ENCODE measurements at regions not wholly inside any gene's neighbourhood (a gene's known extent, or its start where the extent isn't known, plus 50 kb on each side); places are given as distances from the start of the nearest gene placed in this dataset.

DNA sequence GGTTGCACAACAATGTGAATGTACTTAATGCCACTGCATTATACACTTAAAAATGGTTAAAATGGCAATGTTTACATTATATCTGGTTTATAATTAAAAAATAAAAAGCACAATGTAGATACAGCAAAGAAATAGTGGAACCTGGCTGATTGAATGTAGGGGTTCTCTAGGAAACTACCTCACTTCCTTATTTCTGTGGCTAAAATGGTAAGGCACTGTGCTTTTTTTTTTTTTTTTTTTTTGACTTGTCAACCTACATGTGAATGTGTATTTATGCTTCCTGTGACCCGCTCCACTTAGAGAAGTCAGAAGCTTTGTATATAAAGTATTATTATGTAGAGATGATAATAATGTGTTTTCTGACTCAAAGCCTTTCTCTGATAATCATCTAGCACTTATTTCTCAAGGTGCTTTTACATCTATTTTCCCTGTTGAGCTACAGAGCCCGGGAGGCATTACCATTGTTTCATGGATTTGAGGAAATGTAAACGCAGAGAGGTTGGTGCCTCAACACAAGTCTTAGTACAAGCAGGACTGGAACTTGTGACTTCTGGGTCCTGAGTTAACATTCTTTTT, 55.0 kb downstream of the SOX4 start:
- peaks cover 6% of the 10 kb centered on the region for H3K9me3 Mint-ChIP-seq
- H3K27ac Mint-ChIP-seq: no peak overlapping the region
- POLR2A ChIA-PET: no interaction called here
- ATAC-seq (ENCODE audit: low read depth): no peak
- H3K4me3 Mint-ChIP-seq: no peak overlapping the region
- no peaks in the 10 kb centered on the region for H3K36me3 Mint-ChIP-seq
- peaks cover 2% of the 10 kb centered on the region for H3K27me3 Mint-ChIP-seq
- DNase-seq: no peak
- no peaks in the 10 kb centered on the region for H3K4me1 Mint-ChIP-seq

DNA sequence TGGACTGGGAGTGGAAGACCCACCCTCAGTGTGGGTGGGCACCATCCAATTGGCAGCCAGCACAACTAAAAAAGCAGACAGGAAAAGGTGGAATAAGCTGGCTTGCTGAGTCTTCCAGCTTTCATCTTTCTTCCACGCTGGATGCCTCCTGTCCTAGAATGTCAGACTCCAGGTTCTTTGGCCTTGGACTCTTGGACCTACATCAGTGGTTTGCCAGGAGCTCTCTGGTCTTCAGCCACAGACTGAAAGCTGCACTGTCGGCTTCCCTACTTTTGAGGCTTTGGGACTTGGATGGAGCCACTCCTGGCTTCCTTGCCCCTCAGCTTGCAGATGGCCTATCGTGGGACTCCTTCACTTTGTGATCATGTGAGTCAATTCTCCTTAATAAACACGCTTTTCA, 59.8 kb downstream of the SOX4 start:
- H3K4me3 Mint-ChIP-seq: no peak overlapping the region
- no peak for DNase-seq
- no peak for ATAC-seq (ENCODE audit: low read depth)
- peaks cover 6% of the 10 kb centered on the region for H3K9me3 Mint-ChIP-seq
- H3K27ac Mint-ChIP-seq: no peak overlapping the region
- H3K4me1 Mint-ChIP-seq: no peaks in the 10 kb centered on the region
- no peaks in the 10 kb centered on the region for H3K27me3 Mint-ChIP-seq
- POLR2A ChIA-PET: no interaction called here
- H3K36me3 Mint-ChIP-seq: no peaks in the 10 kb centered on the region

DNA sequence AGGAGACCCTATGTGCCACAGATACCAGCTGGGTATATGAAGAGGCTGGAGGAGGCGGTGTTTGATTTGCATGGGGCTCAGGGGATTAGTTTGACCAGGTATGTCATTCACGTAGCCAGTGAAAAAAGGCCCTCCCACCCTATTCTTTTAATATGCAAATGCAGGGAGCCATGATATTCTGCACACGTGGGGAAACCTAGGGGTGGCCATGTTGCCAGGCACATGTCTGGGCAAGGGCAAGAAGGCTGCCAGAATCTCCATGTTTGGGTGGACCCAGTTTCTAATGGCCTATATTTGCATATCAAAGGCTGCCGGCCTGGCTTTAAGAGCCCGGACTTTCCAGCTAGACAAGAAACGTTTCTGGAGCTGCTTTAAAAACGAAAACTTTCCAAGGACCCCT, 60.4 kb downstream of the SOX4 start:
- no peak overlapping the region for H3K27ac Mint-ChIP-seq
- peaks cover 6% of the 10 kb centered on the region for H3K9me3 Mint-ChIP-seq
- H3K27me3 Mint-ChIP-seq: no peaks in the 10 kb centered on the region
- DNase-seq: no peak
- H3K36me3 Mint-ChIP-seq: no peaks in the 10 kb centered on the region
- ATAC-seq (ENCODE audit: low read depth): no peak
- POLR2A ChIA-PET: no interaction called here
- no peaks in the 10 kb centered on the region for H3K4me1 Mint-ChIP-seq
- no peak overlapping the region for H3K4me3 Mint-ChIP-seq

DNA sequence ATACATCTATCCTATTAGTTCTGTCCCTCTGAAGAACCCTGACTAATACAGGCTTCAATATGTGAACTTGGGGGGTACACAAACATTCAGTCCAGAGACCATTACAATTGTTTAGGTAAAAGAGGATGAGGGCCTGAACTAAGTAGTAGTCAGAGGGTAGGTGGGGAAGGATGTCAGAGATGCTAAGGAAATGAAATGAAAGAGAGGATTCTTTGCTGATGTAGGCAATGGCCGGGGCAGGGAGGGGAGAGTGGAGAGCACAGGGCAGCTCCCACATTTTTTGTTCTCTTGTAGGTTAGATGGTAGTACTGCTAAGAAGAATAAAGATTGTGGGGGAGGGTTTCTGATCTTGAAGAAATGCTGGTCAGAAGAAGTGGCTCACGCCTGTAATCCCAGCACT, 60.8 kb downstream of the SOX4 start:
- no peak overlapping the region for H3K27ac Mint-ChIP-seq
- no peak overlapping the region for H3K4me3 Mint-ChIP-seq
- ATAC-seq (ENCODE audit: low read depth) (no peak), DNase-seq (no peak)
- POLR2A ChIA-PET: no interaction called here
- peaks cover 6% of the 10 kb centered on the region for H3K9me3 Mint-ChIP-seq
- no peaks in the 10 kb centered on the region for H3K4me1 Mint-ChIP-seq
- no peaks in the 10 kb centered on the region for H3K36me3 Mint-ChIP-seq
- no peaks in the 10 kb centered on the region for H3K27me3 Mint-ChIP-seq

DNA sequence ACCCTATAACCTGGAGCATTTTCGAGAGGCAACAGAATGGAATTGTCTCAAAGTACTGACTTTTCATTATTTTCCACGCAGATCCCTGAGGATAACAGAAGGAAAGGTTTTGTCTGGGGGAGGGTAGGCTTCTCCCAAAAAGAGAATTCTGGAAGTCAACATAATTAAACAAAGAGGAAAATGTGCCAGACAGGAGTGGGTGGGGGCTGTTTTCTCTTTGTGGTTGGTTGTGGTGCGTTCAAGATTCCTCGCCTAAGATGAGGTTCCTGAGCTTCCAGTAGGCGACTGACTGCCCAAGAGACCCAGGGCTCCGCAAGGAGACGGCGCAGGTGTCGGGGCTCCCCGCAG, 70.4 kb downstream of the SOX4 start:
- no peak for DNase-seq
- Mint-ChIP-seq H3K27me3 (peaks cover 66% of the 10 kb centered on the region), H3K4me1 (peaks cover 16% of the 10 kb centered on the region), H3K4me3 (no peak overlapping the region), H3K36me3 (no peaks in the 10 kb centered on the region), H3K27ac (no peak overlapping the region), H3K9me3 (no peaks in the 10 kb centered on the region)
- ATAC-seq (ENCODE audit: low read depth): no peak
- POLR2A ChIA-PET: no interaction called here

DNA sequence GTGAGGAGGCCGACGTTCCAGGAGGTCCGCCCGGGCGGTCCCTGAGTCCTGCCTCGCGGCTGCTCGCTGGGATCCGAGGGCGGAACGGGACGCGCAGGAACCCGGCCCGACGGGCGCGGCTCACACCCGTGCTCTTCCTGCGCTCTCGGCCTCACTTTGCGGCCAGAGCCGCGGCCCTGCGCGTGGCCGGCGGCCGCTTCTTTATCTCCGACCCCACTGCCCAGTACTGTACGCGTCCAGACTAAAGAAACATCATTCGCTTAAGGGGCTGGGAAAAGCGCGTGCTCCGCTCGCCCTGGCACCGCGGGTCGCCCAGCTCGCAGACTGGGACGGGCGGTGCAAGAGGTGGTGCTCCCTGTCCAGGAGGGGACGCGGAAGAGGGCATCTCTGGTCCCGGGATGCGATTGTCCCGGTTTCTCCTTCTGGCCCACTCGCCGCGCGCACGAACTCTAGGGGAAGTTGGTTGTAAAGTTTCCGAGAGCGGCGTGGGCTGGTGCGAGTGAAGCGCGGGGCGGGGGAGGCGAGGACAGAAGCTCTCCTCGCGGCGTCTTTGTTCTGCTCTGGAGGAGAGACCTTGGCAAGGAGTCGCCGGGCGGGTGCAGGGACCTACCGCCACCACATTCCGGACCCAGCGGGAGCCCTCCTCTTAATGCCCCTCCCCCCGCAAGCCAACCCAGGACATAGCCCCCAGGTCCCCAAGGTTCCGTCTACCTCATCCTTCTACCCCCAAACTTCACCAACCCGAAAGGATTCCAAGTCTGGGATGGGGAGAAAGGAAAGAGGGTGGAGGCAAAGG, 71.0 kb downstream of the SOX4 start:
- Mint-ChIP-seq H3K36me3 (no peaks in the 10 kb centered on the region), H3K4me1 (peaks cover 16% of the 10 kb centered on the region), H3K9me3 (no peaks in the 10 kb centered on the region), H3K27ac (no peak overlapping the region), H3K27me3 (peaks cover 67% of the 10 kb centered on the region), H3K4me3 (peak overlapping the region; percentile 27)
- DNase-seq (no peak), ATAC-seq (ENCODE audit: low read depth) (no peak)
- POLR2A ChIA-PET: no interaction called here

DNA sequence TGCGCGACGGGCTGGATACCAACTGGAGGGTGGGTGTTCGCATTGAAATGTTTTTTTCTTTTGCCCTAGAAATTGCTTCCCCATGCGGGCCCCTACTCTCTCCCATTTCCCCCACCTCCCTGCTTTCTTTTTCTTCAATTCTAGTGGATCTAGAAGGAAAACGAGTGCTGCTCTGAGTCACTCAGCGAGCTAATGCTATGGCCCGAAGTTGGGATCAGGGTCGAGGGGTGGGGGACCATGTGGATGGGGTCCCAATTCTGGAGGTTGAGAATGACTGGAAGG, 71.5 kb downstream of the SOX4 start:
- POLR2A ChIA-PET: no interaction called here
- DNase-seq: no peak
- ATAC-seq (ENCODE audit: low read depth): no peak
- Mint-ChIP-seq H3K9me3 (no peaks in the 10 kb centered on the region), H3K27ac (no peak overlapping the region), H3K4me3 (peak overlapping the region; percentile 50), H3K4me1 (peaks cover 16% of the 10 kb centered on the region), H3K36me3 (no peaks in the 10 kb centered on the region), H3K27me3 (peaks cover 69% of the 10 kb centered on the region)

DNA sequence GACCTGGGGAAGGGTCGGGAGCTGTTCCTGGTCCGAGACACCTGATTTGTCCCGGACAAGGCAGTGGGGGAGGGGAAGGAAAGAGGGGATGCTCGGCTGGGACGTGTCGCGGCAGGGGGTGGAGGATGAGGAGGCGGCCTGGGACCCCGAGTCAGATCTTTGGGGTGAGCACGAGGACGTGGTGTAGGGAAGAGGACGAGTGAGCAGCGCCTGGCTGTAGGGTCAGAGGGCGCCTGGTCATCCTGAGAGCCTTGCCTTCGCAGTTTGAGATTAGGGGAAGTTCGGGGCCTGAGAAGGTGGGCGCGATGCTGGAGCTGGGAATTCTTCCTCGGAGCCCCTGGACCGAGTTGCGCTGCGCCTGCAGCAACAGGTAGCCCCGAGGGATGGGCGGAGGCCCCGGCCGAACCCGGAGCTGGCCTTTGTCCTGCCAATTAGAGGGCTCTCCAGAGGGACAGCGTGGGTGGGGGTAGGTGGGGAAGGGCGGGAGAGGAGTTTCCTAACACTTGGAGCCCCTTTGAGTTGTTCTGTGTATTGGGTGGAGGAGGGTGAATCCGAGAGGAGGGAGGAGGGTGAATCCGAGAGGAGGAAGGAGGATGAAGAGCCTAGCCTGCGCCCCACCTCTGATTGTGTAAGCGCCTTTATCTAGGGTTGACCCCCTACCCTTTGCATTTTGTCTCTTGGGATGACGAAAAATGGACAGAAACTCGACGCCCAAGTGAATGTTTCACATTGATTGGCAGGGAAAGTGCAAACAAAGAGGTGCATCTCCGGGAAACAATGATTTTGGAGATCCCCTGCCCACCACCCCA, 72.0 kb downstream of the SOX4 start:
- Mint-ChIP-seq H3K27ac (no peak overlapping the region), H3K4me1 (peaks cover 16% of the 10 kb centered on the region), H3K4me3 (peak overlapping the region; percentile 50), H3K36me3 (no peaks in the 10 kb centered on the region), H3K27me3 (peaks cover 75% of the 10 kb centered on the region), H3K9me3 (no peaks in the 10 kb centered on the region)
- DNase-seq (no peak), ATAC-seq (ENCODE audit: low read depth) (no peak)
- POLR2A ChIA-PET: no interaction called here

DNA sequence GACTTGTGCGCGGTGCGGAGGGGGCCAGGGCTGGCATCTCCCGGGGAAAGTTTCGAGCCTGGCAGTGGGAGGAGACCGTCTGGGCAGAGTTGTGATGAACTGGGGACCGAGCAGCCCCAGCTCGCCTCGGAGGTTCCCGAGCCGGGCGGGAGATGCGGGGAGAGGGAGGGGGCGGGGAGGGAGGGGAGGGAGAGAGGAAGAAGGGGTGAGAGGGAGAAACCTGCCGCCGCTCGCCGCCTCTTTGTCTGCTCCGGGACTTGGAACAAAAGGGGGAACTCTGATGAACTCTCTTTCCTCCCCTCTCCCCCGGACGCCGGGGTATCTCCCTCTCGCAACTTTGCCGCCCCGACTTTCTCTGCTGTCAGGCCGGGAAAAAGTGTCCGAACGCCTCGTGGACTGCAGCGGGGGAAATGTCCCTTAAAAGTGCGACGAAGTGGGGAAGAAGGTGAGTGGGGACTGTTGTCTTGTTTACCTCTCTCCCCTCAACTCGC, 72.7 kb downstream of the SOX4 start:
- Mint-ChIP-seq H3K27me3 (peaks cover 77% of the 10 kb centered on the region), H3K9me3 (no peaks in the 10 kb centered on the region), H3K27ac (no peak overlapping the region), H3K36me3 (no peaks in the 10 kb centered on the region), H3K4me1 (peaks cover 16% of the 10 kb centered on the region), H3K4me3 (peak overlapping the region; percentile 55)
- POLR2A ChIA-PET: no interaction called here
- DNase-seq (no peak), ATAC-seq (ENCODE audit: low read depth) (no peak)

DNA sequence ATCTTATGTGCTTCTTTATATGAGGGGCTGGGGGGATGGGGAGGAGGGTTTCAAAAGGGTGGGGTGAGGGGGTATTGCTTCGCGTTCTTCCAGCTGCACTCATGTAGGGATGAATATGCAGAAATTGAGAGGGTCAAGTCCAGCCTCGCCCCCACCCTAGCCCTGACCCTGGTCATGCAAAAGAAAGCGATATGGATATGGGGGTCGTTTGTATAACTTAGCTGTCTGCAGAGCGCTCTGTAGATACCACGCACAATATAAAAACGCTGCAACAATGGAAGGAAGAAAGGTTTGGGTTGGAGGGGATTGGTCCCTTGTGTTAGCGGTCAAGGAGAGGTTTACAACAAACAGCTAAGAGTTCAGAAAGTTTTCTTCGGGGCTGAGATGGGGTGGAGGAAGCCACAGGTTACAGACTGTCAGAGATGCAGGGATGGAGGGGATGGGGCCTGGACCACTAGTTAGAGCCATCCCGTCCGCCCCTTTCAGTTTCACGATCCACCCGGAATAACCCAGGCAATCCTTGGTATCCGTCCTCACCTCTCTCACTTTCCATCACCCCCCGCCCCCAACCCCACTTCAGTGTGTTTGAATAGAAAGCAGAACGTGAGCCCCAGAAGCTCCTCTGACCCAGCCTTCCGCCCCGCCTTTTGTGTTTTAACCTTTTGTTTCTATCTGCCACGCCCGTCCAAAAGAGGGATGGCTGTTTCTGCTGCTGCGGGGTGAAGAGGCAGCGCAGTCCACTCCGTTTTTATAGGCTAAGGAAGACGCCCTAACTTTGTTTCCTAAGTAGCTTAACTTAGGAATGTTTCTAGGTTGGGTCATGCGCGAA, 73.5 kb downstream of the SOX4 start:
- Mint-ChIP-seq H3K27ac (no peak overlapping the region), H3K36me3 (no peaks in the 10 kb centered on the region), H3K27me3 (peaks cover 75% of the 10 kb centered on the region), H3K4me3 (peak overlapping the region; percentile 55), H3K9me3 (no peaks in the 10 kb centered on the region), H3K4me1 (peaks cover 16% of the 10 kb centered on the region)
- no peak for DNase-seq
- POLR2A ChIA-PET: no interaction called here
- no peak for ATAC-seq (ENCODE audit: low read depth)

DNA sequence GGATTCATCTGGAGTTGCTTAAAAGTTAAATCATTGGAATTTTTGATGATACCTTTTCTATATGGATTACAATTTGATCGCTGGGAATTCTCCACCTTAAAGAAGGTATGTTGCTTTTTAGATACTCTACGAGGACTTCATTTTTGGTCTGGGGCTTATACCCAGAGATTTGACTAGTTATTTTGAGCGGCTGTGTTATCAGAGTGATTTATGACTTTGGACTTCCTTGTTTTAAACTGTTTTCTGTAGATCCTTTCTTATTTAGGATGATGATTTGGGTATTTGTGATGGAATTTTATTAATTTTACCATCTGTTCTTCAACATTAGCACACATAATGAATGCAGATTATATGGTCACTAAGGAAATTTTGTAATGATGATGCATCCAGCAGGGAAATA, 75.2 kb downstream of the SOX4 start:
- no peak overlapping the region for H3K27ac Mint-ChIP-seq
- no peak for ATAC-seq (ENCODE audit: low read depth)
- H3K4me1 Mint-ChIP-seq: peaks cover 16% of the 10 kb centered on the region
- H3K27me3 Mint-ChIP-seq: peaks cover 61% of the 10 kb centered on the region
- POLR2A ChIA-PET: interaction anchor here (0.7 kb wide), 1 partner anchor 119 kb away, joined by 3 read pairs; no protein-coding TSS in a partner anchor
- no peak for DNase-seq
- no peaks in the 10 kb centered on the region for H3K9me3 Mint-ChIP-seq
- peaks cover 1% of the 10 kb centered on the region for H3K36me3 Mint-ChIP-seq
- no peak overlapping the region for H3K4me3 Mint-ChIP-seq

DNA sequence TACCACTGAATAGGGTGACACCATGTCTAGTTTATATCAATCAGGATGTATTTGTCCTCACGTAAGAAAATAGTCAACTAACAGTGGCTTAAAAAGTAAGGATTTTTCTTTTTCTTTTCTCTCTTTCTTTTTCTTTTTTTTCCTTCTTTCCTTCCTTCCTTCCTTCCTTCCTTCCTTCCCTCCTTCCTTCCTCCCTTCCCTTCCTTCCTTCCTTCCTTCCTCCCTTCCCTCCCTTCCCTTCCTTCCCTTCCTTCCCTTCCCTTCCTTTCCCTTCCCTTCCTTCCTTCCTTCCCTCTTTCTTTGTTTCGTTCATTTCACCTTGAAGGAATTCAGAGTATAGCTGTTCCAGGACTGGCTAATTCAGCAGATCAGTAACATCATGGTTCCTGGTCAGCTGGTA, 83.2 kb downstream of the SOX4 start:
- Mint-ChIP-seq H3K27ac (no peak overlapping the region), H3K27me3 (peaks cover 2% of the 10 kb centered on the region), H3K4me1 (no peaks in the 10 kb centered on the region), H3K4me3 (no peak overlapping the region), H3K9me3 (peaks cover 5% of the 10 kb centered on the region), H3K36me3 (peaks cover 1% of the 10 kb centered on the region)
- DNase-seq: no peak
- POLR2A ChIA-PET: no interaction called here
- ATAC-seq (ENCODE audit: low read depth): no peak

DNA sequence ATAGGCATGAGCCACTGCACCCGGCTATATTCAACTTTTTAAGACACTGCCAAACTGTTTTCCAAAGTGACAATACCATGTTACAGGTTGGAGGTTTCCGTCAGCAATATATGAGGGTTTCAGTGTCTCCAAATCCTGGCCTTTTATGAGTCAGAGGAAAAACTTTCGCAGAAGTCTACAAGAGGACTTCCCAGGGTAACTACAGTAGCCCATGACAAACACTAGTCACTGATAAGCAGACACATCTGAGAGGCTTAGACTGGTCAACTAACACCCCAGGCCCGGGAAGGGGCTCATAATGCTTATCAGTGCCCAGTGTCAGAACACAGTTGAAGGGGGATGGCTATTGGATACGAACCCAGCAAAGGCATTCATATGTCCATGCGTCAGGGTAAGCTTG, 85.4 kb downstream of the SOX4 start:
- Mint-ChIP-seq H3K27ac (no peak overlapping the region), H3K9me3 (peaks cover 5% of the 10 kb centered on the region), H3K4me3 (no peak overlapping the region), H3K36me3 (no peaks in the 10 kb centered on the region), H3K4me1 (no peaks in the 10 kb centered on the region), H3K27me3 (no peaks in the 10 kb centered on the region)
- ATAC-seq (ENCODE audit: low read depth): no peak
- no peak for DNase-seq
- POLR2A ChIA-PET: no interaction called here

Measured in activated naive CD8-positive, alpha-beta T cell treated with anti-CD3 and anti-CD28 coated beads, Interleukin-2, amount 10 ng/mL, durations not matched to agents 7 days and 5 days (primary cell).